HG03135 (cell line): ENCODE measurements at regions not wholly inside any gene's neighbourhood (a gene's known extent, or its start where the extent isn't known, plus 50 kb on each side); places are given as distances from the start of the nearest gene placed in this dataset.

Source experiments
- ATAC-seq: cut with Tn5 transposase; IDR thresholded peaks from one replicate; pipeline ENCODE4 v1.9.1; 2021; ENCODE audit warnings: mild to moderate bottlenecking, moderate library complexity; ENCODE audit not compliant: unreplicated experiment

GRCh38 chr6:166106076-166106686 is 61.5 kb downstream of the TBXT start:
- peak; percentile 73 for ATAC-seq

DNA sequence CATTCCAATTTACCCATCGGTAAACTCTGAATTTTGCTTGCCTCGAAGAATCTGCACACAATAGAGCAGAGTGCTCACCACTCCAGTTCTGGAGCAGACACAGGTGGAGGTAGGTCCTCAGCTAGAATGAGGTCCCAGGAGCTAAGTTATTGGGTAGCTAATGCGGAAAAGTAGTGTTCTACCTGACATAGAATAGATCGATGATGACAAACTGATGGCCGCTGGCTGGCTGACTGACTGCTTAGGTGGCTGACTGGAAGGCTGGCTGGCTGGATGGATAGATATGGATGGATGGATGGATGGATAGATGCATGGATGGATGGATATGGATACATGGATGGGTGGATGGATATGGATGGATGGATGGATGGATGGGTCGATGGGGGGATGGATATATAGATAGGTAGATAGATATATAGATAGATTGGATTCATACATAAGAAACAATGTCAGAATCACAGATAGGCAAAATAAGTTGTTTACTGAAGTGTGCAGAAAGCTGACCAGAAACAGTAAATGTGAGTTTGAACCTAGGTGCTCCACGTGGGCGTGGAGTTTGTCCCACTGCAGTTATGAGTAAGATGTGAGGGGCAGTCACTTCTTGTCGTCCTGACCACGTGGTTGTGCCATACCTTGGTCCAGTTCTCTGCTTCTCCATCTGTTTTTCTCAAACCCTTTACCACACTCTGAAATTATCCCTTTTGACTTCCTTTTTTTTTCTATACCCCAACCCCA is 62.1 kb downstream of the TBXT start:
- ATAC-seq, result peak; percentile 24

GRCh38 chr6:166104872-166105271 is 62.8 kb downstream of the TBXT start:
- ATAC-seq, result no peak

- ATAC-seq, result no peak
Observed at GRCh38 chr6:166104107-166104506, 63.5 kb downstream of the TBXT start.

GRCh38 chr6:166101819-166102419 is 65.7 kb downstream of the TBXT start:
- no peak for ATAC-seq

DNA sequence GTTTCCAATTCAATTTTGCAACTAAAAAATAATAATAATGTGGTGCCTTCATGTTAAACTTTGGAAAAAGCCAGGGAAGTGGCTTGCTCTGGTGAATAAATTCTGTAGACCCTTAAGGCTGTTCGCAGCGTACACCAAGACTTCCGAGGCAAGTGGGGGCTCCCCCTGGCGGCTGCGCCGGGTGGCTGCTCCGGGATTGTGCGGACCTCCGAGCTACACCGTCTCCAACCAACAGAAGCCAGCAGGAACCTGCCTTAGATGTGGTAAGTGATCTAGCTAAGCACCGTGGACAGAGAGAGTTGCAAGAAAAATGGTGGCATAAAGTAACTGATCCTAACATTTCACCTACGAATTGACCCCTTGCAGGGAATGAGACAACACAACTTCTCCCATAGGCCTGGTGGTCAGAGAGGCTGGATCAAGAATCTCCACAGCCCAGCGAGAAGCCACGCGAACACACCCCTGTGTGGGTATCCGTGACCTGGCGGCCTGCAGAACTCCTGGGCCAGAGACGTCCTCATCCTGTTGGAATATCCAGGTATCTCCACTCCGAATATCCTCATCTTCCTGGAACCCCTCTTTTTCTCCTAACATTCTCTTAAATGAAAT is 69.6 kb downstream of the TBXT start:
- peak; percentile 86 for ATAC-seq

- no peak for ATAC-seq
Observed at GRCh38 chr6:166087852-166088251, 79.8 kb downstream of the TBXT start.

- no peak for ATAC-seq
Observed at GRCh38 chr6:166087246-166087645, 80.4 kb downstream of the TBXT start.

GRCh38 chr6:166085500-166085899 is 82.2 kb downstream of the TBXT start:
- ATAC-seq, result no peak

DNA sequence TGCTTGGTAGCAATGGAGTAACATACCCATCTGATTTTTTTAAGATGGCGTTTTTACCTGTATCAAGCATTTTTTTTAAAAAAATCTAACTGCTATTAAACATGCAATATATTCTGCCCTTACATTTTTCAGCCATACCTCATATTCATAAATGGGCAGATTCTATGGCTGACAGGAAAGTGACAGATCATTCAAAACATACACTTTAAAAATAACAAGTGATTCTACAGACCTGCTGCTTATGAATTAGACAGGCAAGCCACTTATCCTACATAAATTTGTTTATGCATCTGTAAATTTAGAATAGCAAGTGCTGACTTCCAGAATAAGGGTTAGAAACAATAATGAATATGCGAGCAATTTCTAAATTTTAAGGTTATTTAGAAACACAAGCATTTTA is 82.7 kb downstream of the TBXT start:
- no peak for ATAC-seq

- no peak for ATAC-seq
Observed at GRCh38 chr6:166079841-166080240, 87.8 kb downstream of the TBXT start.

DNA sequence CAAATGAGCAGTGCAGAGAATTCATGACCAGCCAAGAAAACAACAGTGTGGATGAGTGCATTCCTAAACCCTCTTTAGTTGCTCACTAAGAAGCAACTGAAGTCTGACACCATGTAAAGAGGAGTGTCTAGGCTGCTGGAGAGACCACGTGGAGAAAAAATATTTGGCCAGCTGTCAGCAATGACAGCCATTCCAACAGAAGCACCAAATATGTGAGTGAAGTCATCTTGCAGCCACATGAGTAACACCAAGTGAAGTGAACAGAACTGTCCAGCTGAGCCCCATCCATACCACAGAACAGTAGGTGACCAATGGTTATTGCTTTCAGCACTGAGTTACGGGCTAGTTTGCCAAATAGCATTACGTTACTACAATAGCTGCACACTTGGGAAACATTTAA is 89.4 kb downstream of the TBXT start:
- ATAC-seq, result no peak

DNA sequence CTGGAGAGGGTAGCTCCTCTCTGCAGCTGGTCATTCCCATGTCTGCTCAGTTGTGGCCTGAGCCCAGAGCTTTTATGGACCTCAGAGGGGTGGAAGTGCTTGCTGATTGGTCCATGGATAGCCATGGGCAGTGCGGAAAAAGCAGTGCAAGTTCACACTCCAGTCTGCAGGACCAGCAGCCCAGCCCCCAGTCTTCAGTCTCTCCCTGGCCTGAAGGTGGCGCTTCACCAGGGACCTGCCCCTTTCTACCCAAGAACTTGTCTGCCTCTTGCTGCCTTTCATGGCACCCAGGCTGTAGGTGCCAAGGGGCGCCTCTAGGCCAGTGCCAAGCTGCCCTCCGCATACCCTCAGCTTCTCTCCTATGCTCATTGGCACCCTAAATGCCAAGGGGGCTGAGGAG is 91.0 kb downstream of the TBXT start:
- no peak for ATAC-seq

DNA sequence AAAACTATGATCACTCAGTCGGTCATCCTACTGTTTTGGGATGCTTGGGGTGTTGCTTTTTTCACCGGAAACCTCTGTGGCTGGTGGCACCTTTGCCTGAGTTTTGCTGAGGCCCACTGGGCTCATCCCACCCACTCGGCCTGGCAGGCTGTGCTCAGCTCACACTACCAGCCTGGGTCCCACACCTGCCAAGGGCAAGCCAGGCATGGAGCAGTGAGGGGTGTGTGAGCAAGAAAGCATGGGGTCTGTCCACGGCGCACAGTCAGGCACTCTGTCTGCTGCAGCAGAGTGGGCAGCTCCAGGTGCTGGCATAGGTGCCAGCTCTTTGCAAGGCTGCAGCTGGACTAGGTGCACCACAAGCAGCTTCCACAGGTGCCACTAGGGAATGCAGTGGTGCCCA is 91.7 kb downstream of the TBXT start:
- no peak for ATAC-seq

GRCh38 chr6:166075186-166075585 is 92.5 kb downstream of the TBXT start:
- ATAC-seq, result no peak

DNA sequence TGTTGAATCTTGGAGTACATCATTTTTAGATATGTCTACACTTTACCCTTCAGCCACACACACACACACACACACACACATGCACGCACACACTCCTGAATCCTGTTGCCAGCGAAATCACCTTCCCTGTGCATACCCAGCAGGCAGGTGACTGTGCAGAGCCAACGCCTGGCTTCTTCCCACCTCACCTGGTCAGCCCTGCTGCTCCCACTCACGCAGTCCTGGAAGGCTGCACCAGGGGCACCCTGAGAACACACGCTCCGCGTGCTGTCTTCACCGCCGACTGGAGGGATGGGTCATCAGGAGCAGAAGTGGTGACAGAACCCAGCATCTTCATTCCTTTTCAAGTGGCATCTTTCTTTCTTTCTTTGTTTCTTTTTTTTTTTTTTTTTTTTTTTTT is 94.6 kb downstream of the TBXT start:
- ATAC-seq, result no peak

GRCh38 chr6:166068768-166069167 is 98.9 kb downstream of the TBXT start:
- no peak for ATAC-seq

- ATAC-seq, result no peak
Observed at GRCh38 chr6:166058064-166058739, 109.4 kb downstream of the TBXT start.

DNA sequence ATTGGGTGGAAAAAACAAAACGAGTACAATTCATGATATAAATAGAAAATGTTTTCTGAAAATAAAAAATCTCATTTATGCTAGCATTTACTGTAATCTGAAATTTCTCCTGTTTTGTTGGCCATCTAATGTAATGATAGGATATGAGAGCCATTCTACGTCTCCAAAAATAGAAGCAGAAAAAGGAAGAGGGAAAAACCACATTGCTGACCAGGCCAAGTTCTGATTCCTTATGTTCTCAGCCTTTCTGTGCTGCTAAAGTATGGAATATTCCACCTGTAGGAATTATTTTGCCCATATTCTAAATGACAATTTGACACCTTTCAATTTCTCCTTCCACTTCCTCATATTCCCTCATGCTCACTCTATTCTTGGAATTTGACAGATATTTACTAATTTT is 110.2 kb downstream of the TBXT start:
- no peak for ATAC-seq

DNA sequence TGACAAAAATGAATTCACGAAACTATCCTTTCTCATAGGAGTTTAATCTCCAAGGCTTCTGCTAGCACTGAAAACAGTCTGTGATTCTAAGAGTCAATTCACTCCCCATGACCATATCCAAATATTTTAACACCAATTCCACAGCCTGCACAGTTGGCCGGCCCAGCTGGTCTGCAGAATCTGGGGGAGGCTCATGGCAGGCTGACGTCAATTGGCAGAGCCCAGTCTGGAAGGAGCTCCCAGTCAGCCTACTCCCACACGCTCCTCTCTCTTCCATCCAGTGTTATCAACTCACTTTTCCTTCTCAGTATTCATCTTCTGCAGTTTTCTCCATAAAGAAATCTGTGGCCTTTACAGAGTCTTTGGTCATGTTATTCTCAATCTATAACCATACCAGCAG is 111.0 kb downstream of the TBXT start:
- no peak for ATAC-seq

- ATAC-seq, result no peak
Observed at GRCh38 chr6:166055801-166056200, 111.8 kb downstream of the TBXT start.
